HG03521 (cell line): ENCODE measurements at regions not wholly inside any gene's neighbourhood (a gene's known extent, or its start where the extent isn't known, plus 50 kb on each side); places are given as distances from the start of the nearest gene placed in this dataset.

Source experiments
- ATAC-seq: cut with Tn5 transposase; IDR thresholded peaks from one replicate; pipeline ENCODE4 v1.9.1; 2021; ENCODE audit warnings: mild to moderate bottlenecking, moderate library complexity; ENCODE audit not compliant: unreplicated experiment

DNA sequence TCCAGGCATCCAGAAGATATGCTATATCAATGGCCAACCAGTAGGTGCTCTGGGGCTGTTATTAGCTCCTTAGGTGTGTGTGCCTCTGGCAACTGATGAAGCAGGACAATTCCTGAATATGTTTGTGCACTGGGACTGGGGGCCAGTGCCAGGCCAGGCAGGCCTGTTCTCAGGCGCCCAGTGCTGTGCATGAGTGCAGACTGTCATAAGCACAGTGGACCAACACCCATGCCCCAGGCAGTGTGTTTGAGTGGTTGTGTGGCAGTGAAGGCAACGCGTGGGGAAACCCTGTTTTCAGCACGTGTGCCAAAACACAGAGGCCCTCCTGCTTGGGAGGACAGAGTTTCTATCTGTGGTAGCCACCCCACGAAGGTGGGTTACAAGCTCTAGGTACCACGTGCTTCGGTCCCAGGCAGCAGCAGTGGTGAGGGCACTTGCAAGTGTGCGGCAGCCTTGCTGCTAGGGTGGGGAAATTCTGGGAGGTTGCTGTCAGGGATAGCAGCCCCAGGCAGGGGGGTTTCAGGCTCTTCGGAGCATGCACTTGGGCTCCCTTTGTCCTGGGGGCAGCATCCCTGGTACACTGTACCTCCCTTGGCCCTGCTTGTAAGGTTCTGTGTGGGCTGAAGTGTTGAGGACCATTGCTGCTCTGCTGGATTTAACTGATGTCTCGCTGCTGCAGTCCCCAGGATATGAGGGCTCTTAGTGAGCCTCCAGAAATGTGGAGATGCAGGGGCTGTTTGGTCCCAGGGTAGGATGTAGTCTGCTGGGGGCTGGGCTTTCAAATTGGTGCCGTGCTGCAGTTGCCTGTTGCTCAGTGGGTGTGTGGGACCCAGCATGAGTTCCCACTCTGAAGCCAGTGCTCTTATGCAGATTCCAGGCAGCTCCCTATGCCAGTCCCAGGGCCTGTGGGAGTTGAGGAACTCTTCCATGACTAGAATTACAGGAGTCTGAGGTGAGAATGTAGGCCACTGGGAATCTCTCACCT, 280.9 kb downstream of the RPRM start:
- ATAC-seq: no peak

DNA sequence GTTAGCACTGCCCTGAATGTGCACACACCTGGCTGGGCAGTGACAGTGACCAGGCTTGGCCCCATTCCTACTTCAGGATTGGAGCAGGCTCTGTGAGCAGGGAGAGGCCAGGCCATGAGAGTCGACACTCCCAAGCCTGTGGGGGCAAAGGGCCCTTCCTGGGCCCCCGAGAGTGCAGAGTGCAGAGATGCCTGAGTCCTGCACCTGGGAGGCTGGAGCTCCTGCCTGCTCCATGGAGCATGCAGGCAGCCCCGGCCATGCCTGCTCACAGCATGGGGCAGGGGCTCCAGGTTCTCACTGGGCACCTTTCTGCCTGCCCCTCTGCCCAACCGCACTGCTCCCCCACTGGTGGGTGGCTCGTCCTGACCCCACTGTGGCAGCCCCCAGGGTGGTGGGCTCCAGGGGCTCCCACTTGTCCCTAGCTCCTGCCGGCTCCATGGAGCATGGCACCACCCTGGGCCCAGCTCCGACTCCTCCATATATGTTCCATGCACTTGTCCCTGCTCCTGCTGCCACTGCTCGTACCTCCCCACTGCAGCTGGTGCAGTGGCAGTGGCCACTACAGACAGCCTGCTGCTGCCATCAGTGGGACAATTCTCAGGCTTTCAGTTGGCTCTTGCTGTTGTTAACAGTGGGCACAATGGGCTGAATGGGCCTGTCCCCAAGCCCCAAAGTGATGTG, 282.0 kb downstream of the RPRM start:
- ATAC-seq: no peak

DNA sequence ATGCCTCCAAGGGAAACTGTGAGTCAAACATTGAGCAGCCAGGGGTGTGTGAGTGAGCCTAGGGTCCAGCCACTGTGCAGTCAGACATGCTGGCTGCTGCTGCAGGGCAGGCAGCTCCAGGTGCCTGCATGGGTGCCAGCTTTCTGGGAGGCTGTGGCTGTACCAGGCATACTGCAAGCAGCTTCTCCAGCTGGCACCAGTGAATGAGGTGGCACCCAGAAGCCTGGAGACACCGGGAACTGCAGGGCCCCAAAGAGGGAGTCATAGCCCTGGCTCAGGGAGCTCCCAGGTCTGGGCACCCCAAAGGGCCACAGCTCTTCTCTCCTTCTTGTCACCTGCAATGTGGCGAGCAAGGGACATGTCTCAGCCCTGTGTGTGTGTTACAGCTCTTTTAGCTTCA, 283.2 kb downstream of the RPRM start:
- no peak for ATAC-seq

- ATAC-seq: no peak
Measured at GRCh38 chr2:153189091-153189888, 289.3 kb downstream of the RPRM start.

DNA sequence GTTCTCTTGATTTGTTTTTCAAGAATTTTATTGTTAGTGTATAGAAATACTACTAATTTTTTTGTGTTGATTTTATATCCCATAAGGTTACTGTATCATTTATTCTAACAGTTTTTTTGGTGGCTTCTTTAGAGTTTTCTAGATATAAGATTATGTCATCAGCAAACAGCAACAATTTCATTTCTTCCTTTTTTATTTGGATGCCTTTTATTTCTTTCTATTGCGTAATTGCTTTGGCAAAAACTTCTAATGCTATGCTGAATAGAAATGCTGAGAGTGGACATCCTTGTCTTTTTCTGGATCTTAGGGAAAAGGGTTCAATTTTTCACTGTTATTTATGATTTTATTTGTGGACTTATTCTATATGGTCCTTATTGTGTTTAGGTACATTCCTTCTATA, 298.8 kb downstream of the RPRM start:
- ATAC-seq: no peak

DNA sequence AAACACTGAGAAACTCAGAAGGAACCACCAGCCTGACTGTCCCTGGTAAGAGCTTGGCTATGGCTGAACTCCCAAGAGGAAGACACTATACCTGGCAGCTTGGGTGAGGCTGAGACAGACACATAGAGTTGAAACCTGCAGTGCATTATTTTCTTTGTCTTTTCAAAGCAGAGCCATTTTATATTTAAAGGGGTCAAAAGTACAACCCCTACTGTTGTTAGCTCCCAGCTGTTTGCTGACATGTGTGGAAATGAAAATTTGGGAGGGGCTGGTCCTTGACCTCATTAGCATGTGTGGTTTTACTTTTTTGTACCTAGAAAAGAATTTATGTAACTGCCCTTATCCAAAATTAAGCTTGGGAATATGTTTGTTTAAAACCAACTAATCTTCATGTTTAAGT, 309.0 kb downstream of the RPRM start:
- ATAC-seq: no peak

GRCh38 chr2:153165021-153165420, 313.5 kb downstream of the RPRM start:
- no peak for ATAC-seq

DNA sequence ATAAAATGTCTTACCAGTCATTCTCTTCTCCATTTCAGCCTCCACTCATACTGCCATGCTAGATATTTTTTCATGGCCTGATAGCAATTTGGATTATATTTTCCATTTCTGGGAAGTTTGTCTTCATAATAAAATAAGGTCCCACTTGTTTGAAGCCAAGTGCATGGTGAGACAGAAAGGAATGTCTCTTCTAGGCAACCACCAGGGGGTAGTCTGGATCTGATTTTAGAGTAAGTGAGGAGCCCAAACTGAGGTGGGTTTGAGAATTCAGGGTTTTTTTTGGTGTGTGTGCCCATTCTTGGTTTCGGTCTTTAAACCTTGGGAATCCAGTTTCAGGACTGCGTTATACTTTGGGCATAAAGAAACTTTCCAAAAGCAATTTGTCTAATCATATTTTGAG, 315.5 kb downstream of the RPRM start:
- ATAC-seq: no peak

DNA sequence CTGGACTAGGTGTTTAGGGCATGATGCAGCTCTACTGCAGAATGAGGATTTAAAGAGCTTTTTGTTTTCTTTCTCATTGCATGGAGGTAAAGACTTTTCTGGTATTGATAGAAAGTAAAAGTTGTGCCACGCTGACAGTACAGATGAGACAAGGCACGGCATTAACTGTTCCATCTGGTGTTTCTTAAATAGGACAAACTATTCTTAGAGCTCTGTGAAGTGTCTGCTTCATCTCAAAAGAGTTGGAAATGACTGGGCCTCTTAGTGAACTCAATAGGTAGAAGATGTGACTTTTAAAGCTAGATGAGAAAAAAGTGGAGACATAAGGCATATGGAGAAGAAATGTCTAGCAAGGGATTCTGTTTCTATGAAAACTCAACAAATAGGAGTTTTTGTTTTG, 321.8 kb downstream of the RPRM start:
- ATAC-seq: no peak

DNA sequence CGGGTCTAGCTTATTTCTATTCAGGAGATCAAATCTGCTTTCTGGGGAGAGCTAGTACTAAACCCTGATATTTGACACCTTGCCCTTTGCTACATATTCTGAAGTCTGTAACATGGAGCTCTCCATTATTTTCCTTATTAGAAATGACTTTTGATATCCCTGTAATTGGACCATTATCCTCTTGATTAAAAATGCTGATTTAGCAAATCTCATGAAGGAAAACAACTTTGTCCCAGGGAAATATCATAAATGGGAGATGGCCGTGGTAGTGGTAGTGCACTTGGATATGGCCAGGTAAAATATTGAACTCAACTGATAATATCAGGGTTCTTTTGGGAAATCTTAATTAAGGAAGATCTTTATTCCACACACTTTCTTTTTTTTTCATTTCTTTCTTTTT, 326.5 kb downstream of the RPRM start:
- ATAC-seq: no peak

DNA sequence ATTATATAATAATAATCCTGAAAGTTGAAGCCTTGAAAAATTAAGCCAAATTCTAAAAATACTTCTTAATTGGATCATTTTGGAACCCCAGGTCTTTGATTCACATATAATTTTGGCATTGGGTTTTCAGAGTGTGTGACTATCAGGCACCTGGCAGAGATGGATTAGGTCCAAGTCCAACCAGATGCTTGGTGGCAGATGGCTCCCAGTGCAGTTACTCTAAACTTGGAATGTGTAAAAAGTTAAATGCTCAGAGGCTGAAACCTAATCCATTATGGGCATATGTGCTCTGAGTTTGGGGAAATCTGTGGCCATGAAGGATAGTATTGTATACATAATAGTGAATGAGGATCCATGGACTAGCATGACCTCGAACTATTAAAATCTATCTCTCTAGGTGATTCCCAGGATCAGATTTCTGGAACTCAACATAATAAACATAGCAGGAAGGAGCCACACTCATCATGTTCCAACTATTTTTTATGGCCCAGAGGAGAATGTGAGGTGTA, 333.0 kb downstream of the RPRM start:
- ATAC-seq: no peak

- ATAC-seq: no peak
Measured at GRCh38 chr2:153143540-153143939, 335.0 kb downstream of the RPRM start.

DNA sequence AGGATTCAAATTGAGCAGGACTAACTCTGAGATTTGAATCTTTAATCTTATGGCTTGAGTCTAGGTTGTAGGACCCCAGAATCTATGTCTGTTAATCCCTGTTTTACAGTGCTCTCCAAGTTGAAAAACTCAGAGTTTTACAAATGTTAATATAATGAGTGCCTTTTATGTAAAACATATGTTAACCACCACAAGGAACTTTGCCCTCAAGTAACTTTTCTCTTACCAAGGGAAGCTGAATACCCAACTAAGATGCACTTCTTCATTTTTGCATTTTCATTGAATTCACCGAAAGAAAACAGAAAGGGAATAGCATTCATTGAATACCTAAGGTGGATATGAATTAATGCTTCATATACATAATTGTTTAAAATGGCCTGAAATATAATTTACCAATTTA, 338.1 kb downstream of the RPRM start:
- no peak for ATAC-seq

DNA sequence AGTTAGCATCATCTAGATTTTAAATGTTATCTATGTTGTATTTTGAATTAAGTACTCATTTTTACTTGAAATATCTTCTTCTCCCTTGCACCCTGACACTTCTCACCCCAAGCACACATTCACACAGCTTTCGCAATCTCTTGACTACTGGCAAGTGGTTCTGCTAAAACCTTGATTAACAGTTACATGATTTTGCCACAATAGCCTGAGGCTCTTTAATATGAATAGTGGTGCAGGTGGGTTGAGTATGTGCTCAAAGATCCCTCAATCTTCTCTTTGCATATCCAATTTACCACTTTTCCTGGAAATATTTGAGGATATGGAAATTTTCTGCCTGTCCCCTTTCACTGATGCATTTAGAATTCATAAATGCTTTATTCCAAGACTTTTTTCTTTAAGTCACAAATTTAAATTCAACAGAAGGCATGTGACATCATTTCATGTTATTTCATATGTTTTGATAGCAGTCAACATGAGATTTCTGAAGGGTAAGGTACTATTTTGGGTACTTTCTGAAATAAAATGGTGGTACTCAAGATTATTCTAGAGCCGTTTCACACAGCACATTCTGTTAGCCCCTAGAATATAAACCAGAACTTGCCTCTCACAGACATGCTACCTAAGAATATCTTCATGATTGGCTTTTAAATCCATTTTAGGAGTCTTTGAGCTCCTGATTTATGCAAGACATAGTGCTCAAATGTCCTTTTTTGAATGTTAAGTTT, 339.7 kb downstream of the RPRM start:
- ATAC-seq: no peak

- ATAC-seq: no peak
Measured at GRCh38 chr2:153136216-153136615, 342.3 kb downstream of the RPRM start.

- no peak for ATAC-seq
Measured at GRCh38 chr2:153134725-153135124, 343.8 kb downstream of the RPRM start.

DNA sequence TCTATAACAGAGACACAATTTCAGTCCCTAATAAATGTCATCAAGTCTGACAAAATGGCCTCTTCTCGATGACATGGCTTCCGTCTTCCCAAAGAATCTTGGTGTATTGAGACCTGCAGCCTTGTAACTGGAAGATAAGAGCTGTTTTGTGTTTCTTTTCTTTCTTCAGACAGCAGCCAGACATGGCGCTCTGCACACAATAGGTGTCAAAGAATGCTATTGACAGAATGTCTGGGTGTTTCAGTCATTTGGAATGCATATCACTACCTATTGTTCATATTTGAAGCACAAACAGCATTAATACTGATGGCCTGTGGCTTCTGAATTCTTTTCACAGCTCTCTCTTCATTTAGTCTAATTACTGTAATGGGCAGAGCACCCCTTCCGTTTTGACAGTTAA, 344.8 kb downstream of the RPRM start:
- ATAC-seq: no peak

DNA sequence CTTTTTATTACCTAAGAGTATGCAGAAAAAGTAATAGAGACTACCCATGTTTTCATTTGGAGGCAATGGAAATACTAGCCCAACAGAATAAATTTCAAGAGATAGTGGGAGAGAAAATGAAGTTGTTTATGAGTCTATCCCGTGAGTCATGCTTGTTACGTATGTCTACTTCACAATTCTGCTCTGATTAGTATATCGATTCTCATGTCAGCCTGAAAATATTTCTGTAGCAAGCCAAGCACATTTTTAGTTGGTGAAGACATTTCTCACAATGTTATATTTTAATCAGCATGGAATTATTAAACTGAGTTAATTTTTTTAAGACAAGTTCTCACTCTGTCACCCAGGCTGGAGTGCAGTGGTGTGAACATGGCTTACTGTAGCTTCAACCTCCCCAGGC, 346.1 kb downstream of the RPRM start:
- ATAC-seq: no peak

DNA sequence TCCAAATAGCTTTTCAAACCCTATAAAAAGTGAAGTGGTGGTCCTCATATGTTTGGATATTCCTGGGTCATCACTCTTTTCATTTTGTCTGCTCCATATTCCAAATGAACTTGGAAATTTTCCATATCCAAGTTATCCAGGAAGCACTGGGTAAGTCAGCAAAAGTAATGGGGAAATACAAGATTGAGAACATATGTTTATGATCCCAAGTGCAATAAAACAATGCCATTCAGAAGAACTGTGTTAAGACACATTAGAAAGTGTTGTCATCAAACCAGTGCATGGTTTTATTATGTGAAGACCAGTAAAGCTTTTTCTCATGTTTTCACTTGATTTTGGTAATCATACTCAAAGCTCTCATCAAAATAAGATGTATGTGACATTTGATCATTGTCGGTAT, 363.4 kb downstream of the RPRM start:
- ATAC-seq: no peak

DNA sequence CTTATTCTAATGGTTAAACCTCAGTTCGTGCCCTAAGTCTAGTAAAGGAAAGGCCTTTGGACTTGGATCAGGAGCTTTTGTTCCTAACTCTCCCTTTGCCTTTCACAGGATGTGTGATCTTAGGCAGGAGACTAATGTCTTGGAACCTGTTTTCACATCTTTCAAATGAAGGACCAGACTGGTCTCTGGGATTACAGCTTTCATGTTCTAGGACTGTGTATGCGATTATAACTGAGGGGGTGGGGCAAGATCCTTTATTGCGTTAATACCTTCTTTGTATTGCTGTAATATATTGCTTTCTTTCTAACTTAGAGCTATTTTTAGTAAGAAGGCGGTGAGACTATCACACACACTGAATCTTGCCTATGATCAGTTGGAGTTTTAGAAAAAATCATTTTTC, 368.1 kb downstream of the RPRM start:
- ATAC-seq: no peak

GRCh38 chr2:153109793-153110192, 368.8 kb downstream of the RPRM start:
- ATAC-seq: no peak
